ENCODE measurements at regions not wholly inside any gene's neighbourhood (a gene's known extent, or its start where the extent isn't known, plus 50 kb on each side); places are given as distances from the start of the nearest gene placed in this dataset.

DNA sequence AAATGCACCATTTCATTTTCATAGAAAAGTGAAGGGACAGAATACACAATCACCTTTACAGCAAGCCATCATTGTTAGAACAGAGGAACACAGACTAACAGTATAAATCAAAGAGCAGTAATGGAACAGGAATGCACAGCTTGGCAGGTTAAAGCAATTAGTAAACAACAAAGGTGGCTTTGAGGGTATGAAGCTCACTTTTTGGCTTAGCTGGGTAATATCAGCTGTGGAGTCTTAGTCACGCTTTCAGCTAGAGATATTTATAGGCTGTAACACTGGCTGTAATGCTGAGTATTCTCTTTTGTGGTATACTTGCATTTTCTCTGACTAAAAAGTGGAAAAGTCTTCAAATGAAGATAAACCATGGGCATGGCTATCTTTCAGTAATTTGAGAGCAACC is 1780.5 kb downstream of the LRRC4C start:
- Histone ChIP-seq H3K36me3 (replicated peaks in 1 of 2; ENCODE audit: control extremely low read depth in 1 of 2, control insufficient read depth in 1 of 2, extremely low read depth in 1 of 2, insufficient read depth in 2 of 2, low read length in 1 of 2) (no peaks in the 10 kb centered on the region), H3K27me3 (replicated peaks in 1 of 4; ENCODE audit: control extremely low read depth in 1 of 4, control insufficient read depth in 3 of 4, insufficient read depth in 4 of 4, low read length in 3 of 4) (no peaks in the 10 kb centered on the region), H3K79me2 (ENCODE audit: control insufficient read depth, insufficient read depth, low read length) (no peaks in the 10 kb centered on the region), H3K27ac (ENCODE audit: low read length in 2 of 2) (no peak overlapping the region), H3K4me1 (ENCODE audit: control insufficient read depth in 2 of 2, insufficient read depth in 2 of 2, low read length in 2 of 2) (no peaks in the 10 kb centered on the region), H3K4me3 (ENCODE audit: control extremely low read depth in 1 of 5, extremely low read depth in 1 of 5, insufficient read depth in 1 of 5, low read depth in 2 of 5, low read length in 4 of 5) (no peak overlapping the region), H2AFZ (ENCODE audit: insufficient read depth, low read depth, low read length, poor library complexity, severe bottlenecking) (no peak overlapping the region), H3K4me2 (replicated peaks; ENCODE audit: low read depth, low read length, poor library complexity, severe bottlenecking) (no peak overlapping the region), H4K20me1 (ENCODE audit: control insufficient read depth, insufficient read depth, low read length, poor library complexity, severe bottlenecking) (no peaks in the 10 kb centered on the region), H3K9ac (ENCODE audit: low read length) (no peak overlapping the region), H3K9me3 (ENCODE audit: control extremely low read depth in 1 of 3, control insufficient read depth in 2 of 3, insufficient read depth in 1 of 3, low read length in 2 of 3) (peaks cover 0 to 6% (median 2%) of the 10 kb centered on the region in 3 donors)
- ChIA-PET POLR2A (no interaction called here), CTCF (no interaction called here)
- no peak overlapping the region for H3K27ac Mint-ChIP-seq
- DNase-seq (no peak), ATAC-seq (ENCODE audit: low read depth) (no peak)
- no peaks in the 10 kb centered on the region for H3K27me3 Mint-ChIP-seq
- intact Hi-C loops (cut with micrococcal nuclease), result no loop called here
- TF ChIP-seq, protein P1, sequence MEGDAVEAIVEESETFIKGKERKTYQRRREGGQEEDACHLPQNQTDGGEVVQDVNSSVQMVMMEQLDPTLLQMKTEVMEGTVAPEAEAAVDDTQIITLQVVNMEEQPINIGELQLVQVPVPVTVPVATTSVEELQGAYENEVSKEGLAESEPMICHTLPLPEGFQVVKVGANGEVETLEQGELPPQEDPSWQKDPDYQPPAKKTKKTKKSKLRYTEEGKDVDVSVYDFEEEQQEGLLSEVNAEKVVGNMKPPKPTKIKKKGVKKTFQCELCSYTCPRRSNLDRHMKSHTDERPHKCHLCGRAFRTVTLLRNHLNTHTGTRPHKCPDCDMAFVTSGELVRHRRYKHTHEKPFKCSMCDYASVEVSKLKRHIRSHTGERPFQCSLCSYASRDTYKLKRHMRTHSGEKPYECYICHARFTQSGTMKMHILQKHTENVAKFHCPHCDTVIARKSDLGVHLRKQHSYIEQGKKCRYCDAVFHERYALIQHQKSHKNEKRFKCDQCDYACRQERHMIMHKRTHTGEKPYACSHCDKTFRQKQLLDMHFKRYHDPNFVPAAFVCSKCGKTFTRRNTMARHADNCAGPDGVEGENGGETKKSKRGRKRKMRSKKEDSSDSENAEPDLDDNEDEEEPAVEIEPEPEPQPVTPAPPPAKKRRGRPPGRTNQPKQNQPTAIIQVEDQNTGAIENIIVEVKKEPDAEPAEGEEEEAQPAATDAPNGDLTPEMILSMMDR (IDR thresholded peaks at IDR 0.05), result no peak
- no peak for TF ChIP-seq EZH2 (IDR thresholded peaks at IDR 0.05; ENCODE audit: borderline replicate concordance, insufficient read depth, low read depth, low read length, poor library complexity, severe bottlenecking)
- H3K4me1 Mint-ChIP-seq, result no peaks in the 10 kb centered on the region
- no peak overlapping the region for H3K4me3 Mint-ChIP-seq
- H3K9me3 Mint-ChIP-seq (ENCODE audit: insufficient read depth), result no peaks in the 10 kb centered on the region
- no CpG with 5 or more reads among the region's 1 CpG for WGBS (ENCODE audit: insufficient coverage)

DNA sequence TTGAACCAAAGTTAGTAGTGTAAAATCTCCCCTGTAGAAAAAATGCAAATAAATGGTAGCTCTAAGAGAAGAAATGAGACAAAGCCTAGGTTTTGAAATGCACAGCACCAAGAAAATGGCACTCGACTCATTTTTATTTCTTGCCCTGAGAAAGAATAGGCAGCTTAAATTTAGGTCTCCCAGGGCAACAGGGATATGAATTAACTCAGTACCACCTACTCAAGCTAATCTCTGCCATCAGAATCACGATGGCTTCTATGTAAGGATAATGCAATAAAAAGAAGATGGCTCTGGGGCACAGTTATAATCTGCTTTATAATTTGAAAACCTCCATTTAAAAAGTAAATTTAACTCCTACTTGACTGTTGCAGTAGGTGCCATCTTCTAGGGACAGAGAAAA is 1784.3 kb downstream of the LRRC4C start:
- intact Hi-C loops (cut with micrococcal nuclease), result no loop called here
- ChIA-PET CTCF (no interaction called here), POLR2A (no interaction called here)
- DNase-seq (no peak), ATAC-seq (ENCODE audit: low read depth) (no peak)
- Mint-ChIP-seq H3K27me3 (no peaks in the 10 kb centered on the region), H3K4me3 (no peak overlapping the region), H3K27ac (no peak overlapping the region), H3K9me3 (ENCODE audit: insufficient read depth) (no peaks in the 10 kb centered on the region), H3K4me1 (no peaks in the 10 kb centered on the region)
- Histone ChIP-seq H3K36me3 (replicated peaks in 1 of 2; ENCODE audit: control extremely low read depth in 1 of 2, control insufficient read depth in 1 of 2, extremely low read depth in 1 of 2, insufficient read depth in 2 of 2, low read length in 1 of 2) (no peaks in the 10 kb centered on the region), H3K79me2 (ENCODE audit: control insufficient read depth, insufficient read depth, low read length) (no peaks in the 10 kb centered on the region), H3K4me3 (ENCODE audit: control extremely low read depth in 1 of 5, extremely low read depth in 1 of 5, insufficient read depth in 1 of 5, low read depth in 2 of 5, low read length in 4 of 5) (no peak overlapping the region), H3K9me3 (ENCODE audit: control extremely low read depth in 1 of 3, control insufficient read depth in 2 of 3, insufficient read depth in 1 of 3, low read length in 2 of 3) (peaks cover 0 to 6% (median 0%) of the 10 kb centered on the region in 3 donors), H3K27ac (ENCODE audit: low read length in 2 of 2) (no peak overlapping the region), H3K4me1 (ENCODE audit: control insufficient read depth in 2 of 2, insufficient read depth in 2 of 2, low read length in 2 of 2) (no peaks in the 10 kb centered on the region), H3K9ac (ENCODE audit: low read length) (no peak overlapping the region), H4K20me1 (ENCODE audit: control insufficient read depth, insufficient read depth, low read length, poor library complexity, severe bottlenecking) (no peaks in the 10 kb centered on the region), H3K4me2 (replicated peaks; ENCODE audit: low read depth, low read length, poor library complexity, severe bottlenecking) (no peak overlapping the region), H2AFZ (ENCODE audit: insufficient read depth, low read depth, low read length, poor library complexity, severe bottlenecking) (no peak overlapping the region), H3K27me3 (replicated peaks in 1 of 4; ENCODE audit: control extremely low read depth in 1 of 4, control insufficient read depth in 3 of 4, insufficient read depth in 4 of 4, low read length in 3 of 4) (no peaks in the 10 kb centered on the region)
- TF ChIP-seq EZH2 (IDR thresholded peaks at IDR 0.05; ENCODE audit: borderline replicate concordance, insufficient read depth, low read depth, low read length, poor library complexity, severe bottlenecking), result no peak
- TF ChIP-seq, protein P1 (IDR thresholded peaks at IDR 0.05), result no peak
- no CpG with 5 or more reads among the region's 2 CpGs for WGBS (ENCODE audit: insufficient coverage)

Data from B cell (primary cell).